Progenitor cell of endocrine pancreas (in vitro differentiated cells): ENCODE measurements at regions not wholly inside any gene's neighbourhood (a gene's known extent, or its start where the extent isn't known, plus 50 kb on each side); places are given as distances from the start of the nearest gene placed in this dataset.
A peak's percentile ranks its signal among the peaks of the same experiment; 100 is the strongest.

Experiments used
- DNase-seq: peaks from one replicate; pipeline ENCODE4 v3.0.0; 2021; ENCODE audit warnings: low spot score; ENCODE audit not compliant: unreplicated experiment
- H3K27ac Mint-ChIP-seq: 2 replicates; pipeline ENCODE4 v1.8.0; 2021; ENCODE audit warnings: mild to moderate bottlenecking, moderate library complexity, mixed read lengths
- H3K27me3 Mint-ChIP-seq: 2 replicates; pipeline ENCODE4 v1.8.0; 2021; ENCODE audit warnings: mixed read lengths
- H3K36me3 Mint-ChIP-seq: 2 replicates; pipeline ENCODE4 v1.8.0; 2022; ENCODE audit warnings: mixed read lengths; ENCODE audit not compliant: insufficient read depth
- H3K4me1 Mint-ChIP-seq: 2 replicates; pipeline ENCODE4 v1.8.0; 2021; ENCODE audit warnings: low read depth, mixed read lengths
- H3K4me3 Mint-ChIP-seq: 2 replicates; pipeline ENCODE4 v1.8.0; 2021; ENCODE audit warnings: low read depth, mild to moderate bottlenecking, moderate library complexity, mixed read lengths
- H3K9me3 Mint-ChIP-seq: 2 replicates; pipeline ENCODE4 v1.8.0; 2021; ENCODE audit warnings: low read depth, mixed read lengths
- TF ChIP-seq, protein P1 (sequence below): fragments of 200-600 bp; sonication (generic); IDR thresholded peaks from one replicate; pipeline ENCODE4 v1.5.0; 2021; ENCODE audit warnings: antibody characterized with exemption, mild to moderate bottlenecking; ENCODE audit not compliant: unreplicated experiment

DNA sequence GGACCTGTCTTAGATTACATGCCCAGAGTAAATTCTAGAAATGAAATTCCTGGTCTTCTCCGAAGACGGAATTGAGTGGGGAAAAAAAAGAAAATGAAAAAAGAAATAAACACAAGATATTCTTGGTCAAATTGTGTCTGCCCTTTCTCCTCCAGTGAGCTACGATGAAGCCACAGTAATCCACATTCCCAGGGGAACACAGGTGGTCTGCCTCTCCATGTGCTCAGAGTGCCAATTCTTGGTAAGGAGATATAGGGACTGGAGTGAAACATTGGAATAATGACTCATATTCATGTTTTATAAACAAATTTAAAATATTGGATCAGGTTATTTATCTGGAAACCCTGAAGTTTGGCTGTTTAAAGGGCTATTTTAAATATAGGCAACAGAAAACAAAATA is 54.2 kb upstream of the MGST2 start:
- no peak for DNase-seq
- TF ChIP-seq, protein P1, sequence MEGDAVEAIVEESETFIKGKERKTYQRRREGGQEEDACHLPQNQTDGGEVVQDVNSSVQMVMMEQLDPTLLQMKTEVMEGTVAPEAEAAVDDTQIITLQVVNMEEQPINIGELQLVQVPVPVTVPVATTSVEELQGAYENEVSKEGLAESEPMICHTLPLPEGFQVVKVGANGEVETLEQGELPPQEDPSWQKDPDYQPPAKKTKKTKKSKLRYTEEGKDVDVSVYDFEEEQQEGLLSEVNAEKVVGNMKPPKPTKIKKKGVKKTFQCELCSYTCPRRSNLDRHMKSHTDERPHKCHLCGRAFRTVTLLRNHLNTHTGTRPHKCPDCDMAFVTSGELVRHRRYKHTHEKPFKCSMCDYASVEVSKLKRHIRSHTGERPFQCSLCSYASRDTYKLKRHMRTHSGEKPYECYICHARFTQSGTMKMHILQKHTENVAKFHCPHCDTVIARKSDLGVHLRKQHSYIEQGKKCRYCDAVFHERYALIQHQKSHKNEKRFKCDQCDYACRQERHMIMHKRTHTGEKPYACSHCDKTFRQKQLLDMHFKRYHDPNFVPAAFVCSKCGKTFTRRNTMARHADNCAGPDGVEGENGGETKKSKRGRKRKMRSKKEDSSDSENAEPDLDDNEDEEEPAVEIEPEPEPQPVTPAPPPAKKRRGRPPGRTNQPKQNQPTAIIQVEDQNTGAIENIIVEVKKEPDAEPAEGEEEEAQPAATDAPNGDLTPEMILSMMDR = no peak
- no peaks in the 10 kb centered on the region for H3K27me3 Mint-ChIP-seq
- no peaks in the 10 kb centered on the region for H3K36me3 Mint-ChIP-seq
- no peaks in the 10 kb centered on the region for H3K9me3 Mint-ChIP-seq
- H3K27ac Mint-ChIP-seq = no peak overlapping the region
- peaks cover 3% of the 10 kb centered on the region for H3K4me1 Mint-ChIP-seq
- no peak overlapping the region for H3K4me3 Mint-ChIP-seq

DNA sequence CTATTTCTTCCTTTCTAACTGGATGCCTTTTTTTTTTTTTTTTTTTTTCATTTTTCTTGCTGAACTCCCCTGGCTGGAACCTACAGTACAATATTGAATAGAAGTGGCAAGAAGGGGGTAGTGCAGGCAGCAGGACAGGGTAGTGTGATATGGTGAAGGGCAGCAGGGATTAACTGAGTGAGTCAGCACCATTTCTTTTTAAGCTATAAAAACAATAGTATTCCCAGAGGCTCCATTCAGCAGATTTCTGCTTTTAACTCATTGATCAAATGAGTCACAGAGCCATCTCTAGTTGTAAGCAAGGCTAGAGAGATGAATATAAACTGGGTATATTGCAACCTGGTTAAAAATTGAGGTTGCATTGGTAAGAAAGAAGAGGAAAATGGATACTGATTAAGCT is 53.6 kb upstream of the SETD7 start:
- Mint-ChIP-seq H3K27me3 (peaks cover 4% of the 10 kb centered on the region), H3K36me3 (no peaks in the 10 kb centered on the region), H3K27ac (no peak overlapping the region), H3K4me3 (no peak overlapping the region), H3K9me3 (no peaks in the 10 kb centered on the region), H3K4me1 (peaks cover 11% of the 10 kb centered on the region)
- TF ChIP-seq, protein P1 = no peak
- no peak for DNase-seq

DNA sequence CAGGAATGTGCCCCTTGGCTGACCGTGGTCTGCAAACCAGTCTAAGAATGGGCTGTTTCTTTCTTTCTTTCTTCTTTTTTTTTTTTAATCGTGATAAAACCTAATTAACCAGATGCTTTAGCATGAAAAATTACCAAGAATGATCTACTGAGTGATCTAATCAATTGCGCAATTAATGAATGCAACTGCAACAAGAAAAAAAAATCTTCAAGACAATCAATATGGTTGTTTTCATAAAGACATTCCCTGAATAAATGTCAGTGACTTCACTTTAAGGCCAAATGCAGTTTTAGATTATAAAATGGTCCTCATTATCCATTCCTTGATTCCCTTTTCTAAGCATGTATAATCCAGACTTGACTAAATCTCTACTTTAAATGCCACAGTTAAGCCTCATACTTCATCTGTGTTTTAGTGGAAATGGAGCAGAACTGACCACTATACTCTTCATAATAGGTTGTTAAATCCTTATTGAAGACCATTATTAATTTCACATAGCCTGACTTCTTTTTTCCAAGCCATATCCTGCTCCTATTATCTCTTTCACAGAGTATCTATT is 51.6 kb upstream of the SETD7 start:
- no peak overlapping the region for H3K4me3 Mint-ChIP-seq
- no peaks in the 10 kb centered on the region for H3K36me3 Mint-ChIP-seq
- DNase-seq = no peak
- H3K27me3 Mint-ChIP-seq = peaks cover 4% of the 10 kb centered on the region
- H3K27ac Mint-ChIP-seq = no peak overlapping the region
- H3K4me1 Mint-ChIP-seq = peaks cover 15% of the 10 kb centered on the region
- TF ChIP-seq, protein P1 = no peak
- no peaks in the 10 kb centered on the region for H3K9me3 Mint-ChIP-seq

DNA sequence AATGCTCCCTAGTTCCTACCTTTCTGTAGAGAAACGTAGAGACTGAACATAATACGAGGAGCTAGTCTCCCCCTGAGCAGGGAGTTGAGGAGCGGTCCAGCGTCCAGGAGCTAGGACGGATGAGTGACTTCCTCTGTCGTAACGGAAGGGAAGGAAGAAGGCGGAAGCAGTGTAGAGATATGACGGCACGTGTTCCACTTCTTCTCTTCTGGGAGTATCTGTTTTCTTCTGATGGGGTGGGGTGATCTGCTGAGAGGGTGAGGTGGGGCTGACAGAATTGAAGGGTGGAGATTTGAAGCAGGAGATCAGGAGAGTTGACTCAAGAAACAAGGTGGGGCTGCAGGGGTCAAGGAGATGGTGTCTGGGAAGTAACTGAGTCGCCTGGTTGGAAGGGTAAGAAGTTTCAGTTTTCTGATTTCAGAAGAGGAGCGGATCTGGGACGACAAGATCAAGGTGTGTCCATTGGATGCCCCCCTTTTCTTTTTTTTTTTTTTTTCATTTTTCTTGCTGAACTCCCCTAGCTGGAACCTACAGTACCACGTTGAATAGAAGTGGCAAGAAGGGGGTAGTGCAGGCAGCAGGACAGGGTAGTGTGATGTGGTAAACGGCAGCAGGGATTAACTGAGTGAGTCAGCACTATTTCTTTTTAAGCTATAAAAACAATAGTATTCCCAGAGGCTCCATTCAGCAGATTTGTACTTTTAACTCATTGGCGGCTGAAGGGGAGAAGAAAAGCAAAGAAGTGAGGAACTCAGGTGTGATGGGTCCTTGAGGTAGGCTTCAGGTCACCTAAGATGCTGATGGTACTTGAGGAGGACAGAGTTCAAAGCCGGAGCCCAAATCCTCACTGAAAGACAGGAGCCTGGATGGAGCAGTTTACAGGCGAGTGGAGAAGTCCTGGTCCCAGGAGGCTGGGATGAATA is 50.8 kb upstream of the SETD7 start:
- Mint-ChIP-seq H3K36me3 (no peaks in the 10 kb centered on the region), H3K27me3 (peaks cover 4% of the 10 kb centered on the region), H3K27ac (peak overlapping the region; percentile 9), H3K9me3 (no peaks in the 10 kb centered on the region), H3K4me3 (no peak overlapping the region), H3K4me1 (peaks cover 15% of the 10 kb centered on the region)
- TF ChIP-seq, protein P1 = no peak
- DNase-seq = no peak

DNA sequence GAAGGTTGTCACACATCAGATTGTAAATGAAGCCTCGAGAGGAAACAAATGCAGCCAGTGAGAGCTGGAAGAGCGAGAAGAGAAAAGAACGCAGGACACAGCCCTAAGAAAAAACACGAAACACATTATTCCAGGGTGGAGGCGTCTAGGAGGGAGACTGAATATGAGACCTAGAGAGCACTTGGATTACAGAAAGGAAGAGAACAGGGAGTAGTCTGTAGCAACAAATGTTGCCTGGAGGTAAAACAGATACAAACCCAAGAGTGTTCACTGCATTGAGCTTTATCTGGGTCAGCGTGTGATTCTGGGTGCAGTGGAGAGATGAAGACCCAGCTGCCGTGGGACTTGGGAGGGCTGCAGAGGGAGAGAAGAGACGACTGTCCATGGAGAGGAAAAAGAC is 50.1 kb upstream of the SETD7 start:
- Mint-ChIP-seq H3K4me1 (peaks cover 15% of the 10 kb centered on the region), H3K27ac (no peak overlapping the region), H3K9me3 (no peaks in the 10 kb centered on the region), H3K4me3 (no peak overlapping the region), H3K36me3 (no peaks in the 10 kb centered on the region), H3K27me3 (peaks cover 4% of the 10 kb centered on the region)
- TF ChIP-seq, protein P1 = no peak
- DNase-seq = no peak
